SHP77 (cell line): ENCODE measurements at regions not wholly inside any gene's neighbourhood (a gene's known extent, or its start where the extent isn't known, plus 50 kb on each side); places are given as distances from the start of the nearest gene placed in this dataset.

Source experiments
- DNase-seq, 2 experiments: peaks; one replicate each; lab custom pipeline; 2025; lab: John Stamatoyannopoulos, UW

GRCh38 chr3:34011171-34012101 is 213.0 kb downstream of the PDCD6IP start:
- no peak for DNase-seq

GRCh38 chr3:34012102-34012461 is 213.7 kb downstream of the PDCD6IP start:
- peak in 1 of 2 experiments; percentile 11 for DNase-seq

DNA sequence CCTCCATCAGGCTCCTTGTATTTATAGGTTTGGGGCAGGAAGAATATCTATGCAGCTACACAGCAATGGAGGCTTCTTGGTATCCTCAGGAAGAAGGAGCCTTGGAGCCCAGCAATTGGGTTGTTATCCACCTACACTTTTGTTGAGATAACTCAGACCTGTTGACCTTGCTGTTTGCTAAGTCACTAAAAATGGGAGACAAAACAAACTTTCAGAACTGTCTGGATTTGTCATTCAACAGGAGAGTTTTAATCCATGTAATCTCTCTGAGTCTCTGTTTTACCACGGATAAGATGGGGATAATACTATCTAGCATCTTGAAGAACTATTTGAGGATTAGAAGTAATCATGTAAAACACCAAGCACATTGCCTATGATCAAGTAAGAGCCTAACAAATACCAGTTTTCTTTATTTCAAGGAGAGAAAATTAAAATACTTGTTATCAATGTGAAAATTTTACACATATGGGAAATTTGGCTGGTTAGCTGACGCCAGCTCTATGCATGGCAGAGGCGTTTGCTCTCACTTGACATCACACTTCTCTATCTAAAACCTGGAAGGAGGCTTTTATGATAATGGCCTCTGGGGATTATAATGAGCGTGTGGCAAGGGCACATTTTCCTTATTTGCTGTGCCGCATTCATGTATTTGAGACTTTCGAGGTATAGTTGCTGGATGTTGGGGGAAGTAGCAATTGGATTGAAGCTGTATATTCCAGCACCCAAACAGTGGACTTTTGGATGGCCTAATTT is 215.6 kb downstream of the PDCD6IP start:
- DNase-seq = no peak

GRCh38 chr3:34015204-34016142 is 217.0 kb downstream of the PDCD6IP start:
- no peak for DNase-seq

- no peak for DNase-seq
These were observed 218.6 kb downstream of the PDCD6IP start for GRCh38 chr3:34016925-34017587.

DNA sequence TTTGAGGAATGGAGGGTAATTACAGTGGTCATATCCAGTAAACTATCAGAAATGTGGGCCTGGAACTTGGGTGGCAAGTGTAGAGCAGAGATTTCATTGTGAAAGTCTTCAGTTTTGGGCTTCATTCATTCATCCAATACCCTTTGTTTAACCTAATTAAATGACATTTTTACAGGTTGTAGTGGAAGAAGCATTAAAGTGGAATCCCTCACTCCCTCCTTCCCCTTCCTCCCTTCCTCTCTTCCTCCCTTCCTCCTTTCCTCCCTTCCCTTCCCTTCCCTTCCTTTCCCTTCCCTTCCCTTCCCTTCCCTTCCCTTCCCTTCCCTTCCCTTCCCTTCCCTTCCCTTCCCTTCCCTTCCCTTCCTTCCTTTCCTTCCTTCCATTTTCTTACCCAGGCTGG is 219.3 kb downstream of the PDCD6IP start:
- no peak for DNase-seq

- no peak for DNase-seq
These were observed 220.7 kb downstream of the PDCD6IP start for GRCh38 chr3:34019158-34019557.

- no peak for DNase-seq
These were observed 221.7 kb downstream of the PDCD6IP start for GRCh38 chr3:34020170-34020569.

GRCh38 chr3:34020726-34021680 is 222.6 kb downstream of the PDCD6IP start:
- no peak for DNase-seq

- DNase-seq = no peak
These were observed 223.7 kb downstream of the PDCD6IP start for GRCh38 chr3:34022147-34022546.

DNA sequence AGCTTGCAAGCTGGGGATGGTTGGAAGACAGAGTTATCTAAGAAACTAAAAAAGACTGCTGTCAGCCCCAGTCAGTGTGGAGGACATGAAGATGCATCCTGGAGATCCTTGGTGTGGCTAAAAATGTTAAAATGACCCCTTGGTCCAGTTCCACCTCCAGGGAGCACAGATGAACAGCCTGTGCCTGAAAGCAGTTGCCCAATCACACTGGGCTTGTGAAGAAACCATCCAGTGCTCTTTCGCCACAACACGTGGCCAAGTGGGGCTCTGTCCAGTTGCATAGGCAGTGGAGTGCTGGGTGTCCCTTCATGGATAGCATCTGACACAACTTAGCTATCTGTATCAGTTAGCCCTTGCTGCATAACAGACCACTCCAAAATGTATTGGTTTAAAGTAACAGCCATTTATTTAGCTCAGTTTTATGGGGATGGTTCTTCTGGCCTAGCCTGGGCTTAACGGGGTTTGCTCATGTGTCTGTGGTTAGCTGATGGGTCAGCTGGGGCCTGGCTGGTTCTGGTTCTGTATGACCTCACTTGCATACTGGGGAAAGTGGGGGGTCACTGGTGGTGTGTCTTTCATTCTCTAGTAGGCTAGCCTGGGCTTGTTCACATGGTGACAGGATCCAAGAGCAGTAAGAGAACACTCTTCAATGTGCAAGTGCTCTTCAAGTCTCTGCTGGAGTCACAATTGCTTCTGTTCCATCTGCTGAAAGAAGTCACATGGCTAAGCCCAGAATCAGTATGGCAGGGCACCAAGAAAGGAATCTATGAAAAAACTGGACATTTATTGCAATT is 226.2 kb downstream of the PDCD6IP start:
- DNase-seq = no peak

GRCh38 chr3:34033839-34034238 is 235.4 kb downstream of the PDCD6IP start:
- DNase-seq = no peak

DNA sequence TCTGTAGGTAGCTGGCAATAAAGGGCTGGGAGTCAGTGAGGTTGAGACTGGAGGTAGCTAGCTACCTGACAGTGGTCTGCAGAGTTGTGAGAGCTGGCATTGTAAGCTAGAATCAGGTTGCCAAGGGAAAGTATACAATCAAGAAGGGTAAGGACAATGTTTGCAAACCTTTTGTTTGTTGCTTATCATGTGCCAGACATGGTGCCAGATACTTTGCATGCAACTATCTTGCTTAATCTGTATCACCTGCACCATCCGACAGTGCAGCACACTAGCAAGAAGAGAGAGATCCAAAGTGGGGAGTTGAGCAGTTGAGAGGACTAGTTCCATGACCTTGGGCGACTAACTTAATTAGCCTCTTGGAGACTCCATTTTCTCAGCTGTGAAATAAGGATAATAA is 236.4 kb downstream of the PDCD6IP start:
- DNase-seq = no peak

DNA sequence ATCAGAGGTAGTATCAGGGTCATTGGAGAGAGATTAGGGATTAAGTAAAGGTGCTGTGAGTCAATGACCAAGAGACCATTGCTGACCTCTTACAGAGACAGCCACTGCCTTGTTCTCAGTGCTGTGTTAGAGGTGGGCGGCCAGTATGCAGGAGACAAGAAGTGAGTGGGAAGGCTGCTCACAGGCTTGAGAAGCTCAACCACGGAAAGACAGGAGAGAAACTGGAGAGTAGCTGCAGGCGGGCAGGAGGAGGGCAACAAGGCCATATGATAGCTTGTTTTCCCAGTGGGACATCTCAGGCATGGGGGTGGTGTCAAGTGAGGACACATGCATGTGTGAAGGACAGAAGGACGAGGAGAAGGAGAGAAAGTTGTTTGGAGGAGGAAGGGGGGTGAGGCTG is 237.3 kb downstream of the PDCD6IP start:
- no peak for DNase-seq

DNA sequence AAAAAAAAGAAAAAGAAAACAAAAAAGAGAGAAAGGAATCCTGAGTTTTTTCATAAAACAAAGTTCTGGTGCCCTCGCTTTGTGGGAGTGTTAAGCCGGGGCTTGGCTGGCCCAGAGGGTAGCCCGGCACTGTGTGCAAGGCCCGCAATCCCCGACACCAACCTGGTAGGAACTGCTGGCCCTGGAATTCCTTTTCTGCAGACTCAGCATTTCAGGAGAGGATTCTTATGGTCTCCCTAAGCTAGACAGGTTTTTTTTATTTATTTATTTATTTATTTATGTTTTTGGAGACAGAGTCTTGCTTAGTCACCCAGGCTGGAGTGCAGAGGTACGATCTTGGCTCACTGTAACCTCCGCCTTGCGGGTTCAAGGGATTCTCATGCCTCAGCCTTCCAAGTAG is 238.8 kb downstream of the PDCD6IP start:
- DNase-seq = no peak

GRCh38 chr3:34038131-34038530 is 239.7 kb downstream of the PDCD6IP start:
- DNase-seq = no peak

GRCh38 chr3:34046154-34046553 is 247.7 kb downstream of the PDCD6IP start:
- no peak for DNase-seq

DNA sequence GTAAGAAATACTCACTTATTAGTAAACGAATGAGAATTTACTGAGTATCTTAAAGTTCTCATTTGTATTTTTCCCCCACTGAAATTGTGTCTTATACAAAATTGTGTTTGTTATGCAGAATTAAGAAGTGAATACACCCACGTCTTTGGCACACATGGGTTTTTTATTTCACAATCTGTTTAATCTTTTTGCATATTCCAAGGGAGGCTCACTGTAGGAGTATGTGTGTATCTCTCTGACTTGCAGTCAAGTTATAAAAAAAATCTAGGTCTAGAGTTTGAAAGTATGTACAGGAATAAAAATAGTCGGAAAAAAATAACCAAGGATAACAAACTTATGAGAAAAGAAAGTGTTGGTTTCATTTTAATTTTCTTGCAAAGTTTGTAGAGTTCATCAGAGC is 255.2 kb downstream of the PDCD6IP start:
- DNase-seq = no peak

DNA sequence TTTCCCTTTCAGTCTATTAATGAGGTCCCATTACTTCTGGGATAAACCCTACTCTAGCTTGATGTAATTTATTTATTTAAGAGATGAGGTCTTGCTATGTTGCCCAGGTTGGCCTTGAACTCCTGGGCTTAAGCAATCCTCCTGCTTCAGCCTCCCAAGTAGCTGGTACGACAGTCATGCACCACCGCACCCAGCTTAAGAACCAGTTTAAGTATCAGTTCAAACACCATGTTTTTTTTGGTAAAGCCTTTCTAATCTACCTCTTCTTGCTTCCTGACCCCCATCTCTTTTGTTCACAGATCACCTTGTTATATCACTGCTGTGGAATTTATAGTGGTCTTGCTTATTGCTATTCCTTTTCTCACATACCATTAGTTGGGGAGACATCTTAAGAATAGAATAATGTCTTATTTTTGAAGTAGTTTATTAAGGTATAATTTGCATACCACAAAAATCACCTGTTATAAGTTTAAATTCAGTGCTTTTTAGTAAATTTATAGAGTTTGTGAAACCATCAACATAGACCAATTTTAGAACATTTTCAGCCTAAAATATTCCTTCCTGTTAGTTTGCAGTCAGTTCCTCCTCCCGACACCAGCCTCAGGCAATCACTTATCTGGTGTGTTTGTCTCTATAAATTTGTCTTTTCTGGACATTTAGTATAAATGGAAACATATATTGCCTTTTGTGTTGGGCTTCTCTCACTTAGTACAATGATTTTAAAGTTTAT is 257.9 kb downstream of the PDCD6IP start:
- DNase-seq = no peak
